SK-N-MC (cell line): ENCODE measurements at regions not wholly inside any gene's neighbourhood (a gene's known extent, or its start where the extent isn't known, plus 50 kb on each side); places are given as distances from the start of the nearest gene placed in this dataset.
A peak's percentile ranks its signal among the peaks of the same experiment; 100 is the strongest.

Experiments used
- DNase-seq: peaks from one replicate; pipeline ENCODE4 v3.0.0-alpha.2; 2011; ENCODE audit warnings: low read depth, low spot score
- H3K27ac ChIP-seq: fragments of 200-600 bp; sonication (generic); 2 replicates; pipeline ENCODE4 v1.5.1; 2016; ENCODE audit warnings: mixed run types
- H3K36me3 ChIP-seq: fragments of 200-600 bp; sonication (generic); 2 replicates; pipeline ENCODE4 v1.6.1; 2017; ENCODE audit warnings: antibody characterized with exemption, low read length, mixed read lengths; ENCODE audit not compliant: insufficient read depth
- H3K4me3 ChIP-seq: fragments of 200-600 bp; sonication (generic); 2 replicates; pipeline ENCODE4 v1.5.1; 2016
- H3K9ac ChIP-seq: fragments of 200-600 bp; sonication (generic); 2 replicates; pipeline ENCODE4 v1.8.0; 2017; ENCODE audit warnings: mixed run types, mixed read lengths; ENCODE audit not compliant: insufficient read length
- H3K9me3 ChIP-seq: fragments of 200-600 bp; sonication (generic); 2 replicates; pipeline ENCODE4 v1.6.1; 2017; ENCODE audit warnings: low read depth, mild to moderate bottlenecking, antibody characterized with exemption, low read length, moderate library complexity, mixed read lengths
- EZH2 ChIP-seq: fragments of 200-600 bp; sonication (generic); IDR thresholded peaks from one replicate; pipeline ENCODE4 v1.6.1; 2017; ENCODE audit warnings: antibody characterized with exemption
- FOXP2 ChIP-seq: optimal IDR thresholded peaks from 2 replicates; pipeline ENCODE3; 2011; ENCODE audit warnings: mild to moderate bottlenecking, moderate library complexity; ENCODE audit not compliant: insufficient read depth; ENCODE audit errors: extremely low read length, control extremely low read depth
- POLR2AphosphoS5 ChIP-seq: IDR thresholded peaks from 2 replicates; pipeline ENCODE4 v1.6.1; 2012; ENCODE audit warnings: mild to moderate bottlenecking, low read depth, low read length, borderline replicate concordance

- Histone ChIP-seq H3K36me3 (no peaks in the 10 kb centered on the region), H3K27ac (no peak overlapping the region), H3K4me3 (no peak overlapping the region), H3K9me3 (no peaks in the 10 kb centered on the region), H3K9ac (no peak overlapping the region)
- no peak for TF ChIP-seq EZH2
- TF ChIP-seq FOXP2: no peak
- TF ChIP-seq POLR2AphosphoS5: no peak
- no peak for DNase-seq
Observed at GRCh38 chr2:186189816-186190215, 296.2 kb upstream of the ZC3H15 start.

GRCh38 chr2:186195696-186196095 is 290.4 kb upstream of the ZC3H15 start:
- Histone ChIP-seq H3K36me3 (no peaks in the 10 kb centered on the region), H3K27ac (peak overlapping the region; percentile 91), H3K9ac (peak overlapping the region; percentile 59), H3K9me3 (no peaks in the 10 kb centered on the region), H3K4me3 (peak overlapping the region; percentile 63)
- peak; percentile 90 for DNase-seq
- TF ChIP-seq EZH2 (no peak), FOXP2 (peak; percentile 27)

- DNase-seq: no peak
- H3K36me3 ChIP-seq: no peaks in the 10 kb centered on the region
- no peaks in the 10 kb centered on the region for H3K9me3 ChIP-seq
- TF ChIP-seq FOXP2 (no peak), EZH2 (no peak), POLR2AphosphoS5 (no peak)
- H3K27ac ChIP-seq: no peak overlapping the region
- H3K4me3 ChIP-seq: no peak overlapping the region
- no peak overlapping the region for H3K9ac ChIP-seq
Observed at GRCh38 chr2:186197955-186198354, 288.1 kb upstream of the ZC3H15 start.

GRCh38 chr2:186199029-186199428 is 287.0 kb upstream of the ZC3H15 start:
- Histone ChIP-seq H3K27ac (peak overlapping the region; percentile 59; the same call in 1 of the 2 replicates), H3K36me3 (no peaks in the 10 kb centered on the region), H3K9me3 (no peaks in the 10 kb centered on the region), H3K9ac (no peak overlapping the region), H3K4me3 (no peak overlapping the region)
- no peak for TF ChIP-seq EZH2
- no peak for TF ChIP-seq POLR2AphosphoS5
- TF ChIP-seq FOXP2: no peak
- no peak for DNase-seq

GRCh38 chr2:186201371-186201770 is 284.7 kb upstream of the ZC3H15 start:
- H3K4me3 ChIP-seq: no peak overlapping the region
- no peak overlapping the region for H3K9ac ChIP-seq
- no peaks in the 10 kb centered on the region for H3K36me3 ChIP-seq
- no peak overlapping the region for H3K27ac ChIP-seq
- TF ChIP-seq EZH2: no peak
- TF ChIP-seq POLR2AphosphoS5: no peak
- TF ChIP-seq FOXP2: no peak
- H3K9me3 ChIP-seq: no peaks in the 10 kb centered on the region
- DNase-seq: no peak

- H3K9me3 ChIP-seq: no peaks in the 10 kb centered on the region
- no peak overlapping the region for H3K9ac ChIP-seq
- no peak for DNase-seq
- H3K4me3 ChIP-seq: no peak overlapping the region
- no peak for TF ChIP-seq EZH2
- TF ChIP-seq POLR2AphosphoS5: no peak
- no peak for TF ChIP-seq FOXP2
- no peaks in the 10 kb centered on the region for H3K36me3 ChIP-seq
- no peak overlapping the region for H3K27ac ChIP-seq
Observed at GRCh38 chr2:186205254-186205911, 280.7 kb upstream of the ZC3H15 start.

GRCh38 chr2:186209532-186209931 is 276.5 kb upstream of the ZC3H15 start:
- DNase-seq: no peak
- Histone ChIP-seq H3K36me3 (no peaks in the 10 kb centered on the region), H3K9ac (no peak overlapping the region), H3K4me3 (no peak overlapping the region), H3K27ac (no peak overlapping the region), H3K9me3 (no peaks in the 10 kb centered on the region)
- TF ChIP-seq FOXP2: no peak
- no peak for TF ChIP-seq EZH2
- no peak for TF ChIP-seq POLR2AphosphoS5

- H3K4me3 ChIP-seq: no peak overlapping the region
- H3K9me3 ChIP-seq: no peaks in the 10 kb centered on the region
- no peak overlapping the region for H3K27ac ChIP-seq
- no peak for DNase-seq
- H3K36me3 ChIP-seq: no peaks in the 10 kb centered on the region
- no peak overlapping the region for H3K9ac ChIP-seq
- TF ChIP-seq POLR2AphosphoS5 (no peak), EZH2 (no peak), FOXP2 (no peak)
Observed at GRCh38 chr2:186220409-186220808, 265.7 kb upstream of the ZC3H15 start.

- DNase-seq: no peak
- H3K9ac ChIP-seq: no peak overlapping the region
- no peaks in the 10 kb centered on the region for H3K9me3 ChIP-seq
- H3K36me3 ChIP-seq: no peaks in the 10 kb centered on the region
- no peak overlapping the region for H3K27ac ChIP-seq
- no peak for TF ChIP-seq EZH2
- no peak for TF ChIP-seq FOXP2
- TF ChIP-seq POLR2AphosphoS5: no peak
- H3K4me3 ChIP-seq: no peak overlapping the region
Observed at GRCh38 chr2:186229265-186229664, 256.8 kb upstream of the ZC3H15 start.
